Breast epithelium (tissue), 4 donors: ENCODE measurements at regions not wholly inside any gene's neighbourhood (a gene's known extent, or its start where the extent isn't known, plus 50 kb on each side); places are given as distances from the start of the nearest gene placed in this dataset.

Experiments
- DNase-seq, 2 donors: peaks; one replicate each; pipeline ENCODE4 v3.0.0-alpha.2; 2019; ENCODE audit warnings: low spot score in 2 of 2
- H3K27ac ChIP-seq, 2 donors: fragments of 200-600 bp; sonication (generic) in 1 of 2; one replicate each; pipeline ENCODE4 v1.5.1; 2016 to 2019; ENCODE audit warnings: mild to moderate bottlenecking in 1 of 2
- H3K27me3 ChIP-seq, 2 donors: fragments of 200-600 bp; sonication (generic) in 1 of 2; one replicate each; pipeline versions ENCODE4 v1.5.1 to v1.6.0; 2017 to 2019; ENCODE audit warnings: control low read depth in 1 of 2, mild to moderate bottlenecking in 1 of 2
- H3K36me3 ChIP-seq: fragments of 200-600 bp; one replicate; pipeline ENCODE4 v1.5.1; 2019
- H3K4me1 ChIP-seq, 2 donors: fragments of 200-600 bp; sonication (generic); one replicate each; pipeline ENCODE4 v1.5.1; 2016 to 2019; ENCODE audit warnings: control low read depth in 1 of 2
- H3K4me3 ChIP-seq, 3 donors: fragments of 200-600 bp; sonication (generic); 1 replicate in 2 of 3; 2 replicates in 1 of 3; pipeline ENCODE4 v1.5.1; 2016 to 2019; ENCODE audit warnings: mild to moderate bottlenecking in 3 of 3, moderate library complexity in 2 of 3
- H3K9me3 ChIP-seq, 2 donors: fragments of 200-600 bp; sonication (generic) in 1 of 2; one replicate each; pipeline ENCODE4 v1.5.1; 2016 to 2019; ENCODE audit warnings: control low read depth in 1 of 2
- CTCF ChIP-seq, 3 donors: fragments of 450-650 bp; IDR thresholded peaks; one replicate each; pipeline ENCODE4 v1.5.1; 2016 to 2017; ENCODE audit warnings: antibody characterized with exemption in 3 of 3, mild to moderate bottlenecking in 3 of 3, moderate library complexity in 3 of 3
- POLR2A ChIP-seq: fragments of 450-650 bp; IDR thresholded peaks from one replicate; pipeline ENCODE4 v1.6.1; 2016; ENCODE audit warnings: antibody characterized with exemption, mild to moderate bottlenecking, moderate library complexity
- POLR2AphosphoS5 ChIP-seq, 3 donors: sonication (generic); formaldehyde crosslinking; IDR thresholded peaks; one replicate each; pipeline ENCODE4 v1.6.1; 2017; ENCODE audit warnings: antibody characterized with exemption in 3 of 3
- intact Hi-C: fragments of 100-400 bp; cut with DNase I; formaldehyde crosslinking; loops from one replicate; pipeline ENCODE4 v1.15.1; 2023; ENCODE audit warnings: low total_unique reads

- Histone ChIP-seq H3K27me3 (no peaks in the 10 kb centered on the region), H3K4me3 (no peak overlapping the region), H3K36me3 (no peaks in the 10 kb centered on the region), H3K4me1 (no peaks in the 10 kb centered on the region), H3K27ac (no peak overlapping the region), H3K9me3 (no peaks in the 10 kb centered on the region)
- intact Hi-C loops = no loop called here
- TF ChIP-seq CTCF (IDR thresholded peaks at IDR 0.05) (no peak), POLR2AphosphoS5 (IDR thresholded peaks at IDR 0.05) (no peak), POLR2A (no peak)
- no peak for DNase-seq
These were observed 631.1 kb upstream of the CPEB2 start for GRCh38 chr4:14371131-14371530.

GRCh38 chr4:14375816-14376215 lies 626.5 kb upstream of the CPEB2 start:
- no peaks in the 10 kb centered on the region for H3K36me3 ChIP-seq
- no peaks in the 10 kb centered on the region for H3K27me3 ChIP-seq
- no peak overlapping the region for H3K4me3 ChIP-seq
- H3K4me1 ChIP-seq = no peaks in the 10 kb centered on the region
- H3K9me3 ChIP-seq = no peaks in the 10 kb centered on the region
- H3K27ac ChIP-seq = no peak overlapping the region
- no peak for TF ChIP-seq CTCF (IDR thresholded peaks at IDR 0.05)
- no peak for TF ChIP-seq POLR2AphosphoS5 (IDR thresholded peaks at IDR 0.05)
- TF ChIP-seq POLR2A = no peak
- no peak for DNase-seq
- intact Hi-C loops = no loop called here

GRCh38 chr4:14379183-14379582 lies 623.1 kb upstream of the CPEB2 start:
- H3K4me3 ChIP-seq = no peak overlapping the region
- H3K9me3 ChIP-seq = no peaks in the 10 kb centered on the region
- no peaks in the 10 kb centered on the region for H3K27me3 ChIP-seq
- no peak for TF ChIP-seq POLR2A
- TF ChIP-seq CTCF (IDR thresholded peaks at IDR 0.05) = no peak
- TF ChIP-seq POLR2AphosphoS5 (IDR thresholded peaks at IDR 0.05) = no peak
- no peak overlapping the region for H3K27ac ChIP-seq
- H3K4me1 ChIP-seq = no peaks in the 10 kb centered on the region
- no peaks in the 10 kb centered on the region for H3K36me3 ChIP-seq
- intact Hi-C loops = no loop called here
- DNase-seq = no peak

- TF ChIP-seq CTCF (IDR thresholded peaks at IDR 0.05) (no peak), POLR2A (no peak), POLR2AphosphoS5 (IDR thresholded peaks at IDR 0.05) (no peak)
- Histone ChIP-seq H3K4me1 (no peaks in the 10 kb centered on the region), H3K9me3 (no peaks in the 10 kb centered on the region), H3K27me3 (no peaks in the 10 kb centered on the region), H3K36me3 (no peaks in the 10 kb centered on the region), H3K4me3 (no peak overlapping the region), H3K27ac (no peak overlapping the region)
- intact Hi-C loops = no loop called here
- DNase-seq = no peak
These were observed 618.6 kb upstream of the CPEB2 start for GRCh38 chr4:14383652-14384051.

- Histone ChIP-seq H3K36me3 (no peaks in the 10 kb centered on the region), H3K4me3 (no peak overlapping the region), H3K27ac (no peak overlapping the region), H3K4me1 (no peaks in the 10 kb centered on the region), H3K27me3 (no peaks in the 10 kb centered on the region), H3K9me3 (no peaks in the 10 kb centered on the region)
- intact Hi-C loops = no loop called here
- no peak for DNase-seq
- TF ChIP-seq CTCF (IDR thresholded peaks at IDR 0.05) (no peak), POLR2A (no peak), POLR2AphosphoS5 (IDR thresholded peaks at IDR 0.05) (no peak)
These were observed 617.5 kb upstream of the CPEB2 start for GRCh38 chr4:14384824-14385223.
